Natural killer cell (primary cell): ENCODE measurements at regions not wholly inside any gene's neighbourhood (a gene's known extent, or its start where the extent isn't known, plus 50 kb on each side); places are given as distances from the start of the nearest gene placed in this dataset.

Experiments used
- ATAC-seq, 3 donors: fragments of 150-1000 bp in 2 of 3; fragments of 200-7000 bp in 1 of 3; cut with Tn5 transposase; 1 replicate in 1 of 3; 2 replicates in 2 of 3; pipeline ENCODE4 v1.10.0; 2021; ENCODE audit warnings: mild to moderate bottlenecking in 2 of 3, moderate library complexity in 2 of 3
- DNase-seq, 2 donors: peaks; one replicate each; pipeline versions ENCODE4 v3.0.0 to v3.0.0-alpha.2; 2013 to 2021; ENCODE audit warnings: mixed read lengths in 1 of 2
- H3K27ac ChIP-seq: one replicate; pipeline ENCODE4 v1.5.1; 2013; ENCODE audit warnings: mild to moderate bottlenecking, low read length
- H3K27me3 ChIP-seq: one replicate; pipeline ENCODE4 v1.6.1; 2013; ENCODE audit warnings: low read length; ENCODE audit not compliant: control insufficient read depth, insufficient read depth
- H3K36me3 ChIP-seq: one replicate; pipeline ENCODE4 v1.6.1; 2013; ENCODE audit warnings: low read length; ENCODE audit not compliant: control insufficient read depth, insufficient read depth
- H3K4me1 ChIP-seq: one replicate; pipeline ENCODE4 v1.6.1; 2013; ENCODE audit warnings: low read length; ENCODE audit not compliant: control insufficient read depth, insufficient read depth
- H3K4me3 ChIP-seq: one replicate; pipeline ENCODE4 v1.5.1; 2013; ENCODE audit warnings: low read length
- H3K9me3 ChIP-seq: one replicate; pipeline ENCODE4 v1.6.1; 2013; ENCODE audit warnings: low read length; ENCODE audit not compliant: control insufficient read depth, insufficient read depth
- H3K27ac Mint-ChIP-seq, 2 donors: one replicate each; pipeline ENCODE4 v1.8.0; 2022; ENCODE audit warnings: mild to moderate bottlenecking in 2 of 2, mixed read lengths in 2 of 2, moderate library complexity in 1 of 2
- H3K27me3 Mint-ChIP-seq, 2 donors: one replicate each; pipeline ENCODE4 v1.8.0; 2022; ENCODE audit warnings: low read depth in 2 of 2, mixed read lengths in 2 of 2
- H3K36me3 Mint-ChIP-seq: one replicate; pipeline ENCODE4 v1.8.0; 2022; ENCODE audit warnings: mixed read lengths
- H3K4me1 Mint-ChIP-seq, 2 donors: one replicate each; pipeline ENCODE4 v1.8.0; 2022; ENCODE audit warnings: mixed read lengths in 2 of 2
- H3K4me3 Mint-ChIP-seq: one replicate; pipeline ENCODE4 v1.8.0; 2022; ENCODE audit warnings: mild to moderate bottlenecking, moderate library complexity, mixed read lengths
- H3K9me3 Mint-ChIP-seq, 2 donors: one replicate each; pipeline ENCODE4 v1.8.0; 2022; ENCODE audit warnings: mixed read lengths in 2 of 2
- CTCF ChIP-seq: fragments of 200-600 bp; IDR thresholded peaks from one replicate; pipeline ENCODE4 v1.8.0; 2022; ENCODE audit warnings: antibody characterized with exemption
- WGBS: methylation state at CpG from one replicate; pipeline ENCODE4 v1.1.7; 2013; ENCODE audit warnings: missing lambda C conversion rate; ENCODE audit not compliant: insufficient coverage; 5-methylcytosine and 5-hydroxymethylcytosine counted together
- intact Hi-C: fragments of 100-400 bp; cut with micrococcal nuclease; formaldehyde crosslinking; loops from one replicate; pipeline ENCODE4 v1.14.2; 2022

GRCh38 chr2:53067056-53067455, 700.5 kb upstream of the CHAC2 start:
- no peak for TF ChIP-seq CTCF
- Histone ChIP-seq H3K9me3 (no peaks in the 10 kb centered on the region), H3K4me3 (no peak overlapping the region), H3K36me3 (no peaks in the 10 kb centered on the region), H3K4me1 (no peaks in the 10 kb centered on the region), H3K27me3 (no peaks in the 10 kb centered on the region), H3K27ac (no peak overlapping the region)
- intact Hi-C loops: no loop called here
- no peak overlapping the region for H3K4me3 Mint-ChIP-seq
- no peaks in the 10 kb centered on the region for H3K36me3 Mint-ChIP-seq
- WGBS: 56% methylated on average over 2 of the region's 2 CpGs
- no peaks in the 10 kb centered on the region for H3K4me1 Mint-ChIP-seq
- no peak overlapping the region for H3K27ac Mint-ChIP-seq
- no peaks in the 10 kb centered on the region for H3K27me3 Mint-ChIP-seq
- ATAC-seq: no peak
- peaks cover 12 to 15% of the 10 kb centered on the region in 2 donors for H3K9me3 Mint-ChIP-seq
- DNase-seq: no peak

- Histone ChIP-seq H3K27ac (no peak overlapping the region), H3K36me3 (no peaks in the 10 kb centered on the region), H3K9me3 (no peaks in the 10 kb centered on the region), H3K27me3 (no peaks in the 10 kb centered on the region), H3K4me1 (no peaks in the 10 kb centered on the region), H3K4me3 (no peak overlapping the region)
- ATAC-seq (no peak), DNase-seq (no peak)
- Mint-ChIP-seq H3K4me1 (no peaks in the 10 kb centered on the region), H3K27ac (no peak overlapping the region), H3K36me3 (no peaks in the 10 kb centered on the region), H3K4me3 (no peak overlapping the region), H3K9me3 (peaks cover 12 to 21% of the 10 kb centered on the region in 2 donors), H3K27me3 (no peaks in the 10 kb centered on the region)
- WGBS: 100% methylated on average over 1 of the region's 1 CpG
- intact Hi-C loops: no loop called here
- no peak for TF ChIP-seq CTCF
Measured at GRCh38 chr2:53064154-53064553, 703.5 kb upstream of the CHAC2 start.

GRCh38 chr2:53058526-53058925, 709.1 kb upstream of the CHAC2 start:
- H3K9me3 ChIP-seq: no peaks in the 10 kb centered on the region
- H3K36me3 Mint-ChIP-seq: no peaks in the 10 kb centered on the region
- TF ChIP-seq CTCF: no peak
- H3K27ac Mint-ChIP-seq: no peak overlapping the region
- DNase-seq (no peak), ATAC-seq (no peak)
- no peaks in the 10 kb centered on the region for H3K36me3 ChIP-seq
- no peak overlapping the region for H3K27ac ChIP-seq
- H3K9me3 Mint-ChIP-seq: peaks cover 14 to 20% of the 10 kb centered on the region in 2 donors
- no peak overlapping the region for H3K4me3 Mint-ChIP-seq
- intact Hi-C loops: no loop called here
- WGBS: 90% methylated on average over 3 of the region's 3 CpGs
- no peak overlapping the region for H3K4me3 ChIP-seq
- H3K27me3 Mint-ChIP-seq: no peaks in the 10 kb centered on the region
- H3K4me1 Mint-ChIP-seq: no peaks in the 10 kb centered on the region
- H3K4me1 ChIP-seq: no peaks in the 10 kb centered on the region
- no peaks in the 10 kb centered on the region for H3K27me3 ChIP-seq

GRCh38 chr2:53053937-53054336, 713.7 kb upstream of the CHAC2 start:
- TF ChIP-seq CTCF: no peak
- ATAC-seq: no peak
- Mint-ChIP-seq H3K36me3 (no peaks in the 10 kb centered on the region), H3K4me3 (no peak overlapping the region), H3K27me3 (no peaks in the 10 kb centered on the region), H3K4me1 (no peaks in the 10 kb centered on the region), H3K27ac (no peak overlapping the region), H3K9me3 (peaks cover 9 to 10% of the 10 kb centered on the region in 2 donors)
- H3K9me3 ChIP-seq: no peaks in the 10 kb centered on the region
- intact Hi-C loops: no loop called here
- H3K27ac ChIP-seq: no peak overlapping the region
- no peaks in the 10 kb centered on the region for H3K36me3 ChIP-seq
- DNase-seq: no peak
- no peaks in the 10 kb centered on the region for H3K27me3 ChIP-seq
- H3K4me3 ChIP-seq: no peak overlapping the region
- H3K4me1 ChIP-seq: no peaks in the 10 kb centered on the region
